Activated T-cell treated with anti-CD3 and anti-CD28 coated beads, Interleukin-2, amount 50 U/mL, for 72 hours (primary cell): ENCODE measurements at regions not wholly inside any gene's neighbourhood (a gene's known extent, or its start where the extent isn't known, plus 50 kb on each side); places are given as distances from the start of the nearest gene placed in this dataset.

Experiments used
- ATAC-seq, 2 donors: fragments of 150-1000 bp; cut with Tn5 transposase; replicated peaks in 1 of 2; 2 replicates each; pipeline ENCODE4 v1.10.0; 2021; ENCODE audit warnings: moderate library complexity in 2 of 2, mild to moderate bottlenecking in 1 of 2
- DNase-seq, 2 donors: peaks; one replicate each; pipeline ENCODE4 v3.0.0; 2021 to 2022; ENCODE audit warnings: mixed read lengths in 1 of 2
- H3K27ac Mint-ChIP-seq: one replicate; pipeline ENCODE4 v1.8.0; 2022; ENCODE audit warnings: mild to moderate bottlenecking, moderate library complexity, mixed read lengths
- H3K27me3 Mint-ChIP-seq: one replicate; pipeline ENCODE4 v1.8.0; 2022; ENCODE audit warnings: low read depth, mixed read lengths
- H3K36me3 Mint-ChIP-seq, 2 donors: one replicate each; pipeline ENCODE4 v1.8.0; 2022; ENCODE audit warnings: mixed read lengths in 2 of 2, mild to moderate bottlenecking in 1 of 2; ENCODE audit not compliant: insufficient read depth in 2 of 2
- H3K4me1 Mint-ChIP-seq: one replicate; pipeline ENCODE4 v1.8.0; 2022; ENCODE audit warnings: low read depth, mixed read lengths
- H3K4me3 Mint-ChIP-seq, 2 donors: one replicate each; pipeline ENCODE4 v1.8.0; 2022; ENCODE audit warnings: mild to moderate bottlenecking in 2 of 2, mixed read lengths in 2 of 2, moderate library complexity in 2 of 2
- H3K9me3 Mint-ChIP-seq, 2 donors: one replicate each; pipeline ENCODE4 v1.8.0; 2022; ENCODE audit warnings: mixed read lengths in 2 of 2

GRCh38 chr4:96342790-96343455 lies 503.0 kb downstream of the PDHA2 start:
- ATAC-seq: no peak
- Mint-ChIP-seq H3K9me3 (no peaks in the 10 kb centered on the region), H3K4me1 (no peaks in the 10 kb centered on the region), H3K36me3 (no peaks in the 10 kb centered on the region), H3K4me3 (no peak overlapping the region), H3K27me3 (no peaks in the 10 kb centered on the region), H3K27ac (no peak overlapping the region)
- no peak for DNase-seq

GRCh38 chr4:96343836-96344235 lies 503.9 kb downstream of the PDHA2 start:
- H3K4me3 Mint-ChIP-seq: no peak overlapping the region
- H3K36me3 Mint-ChIP-seq: no peaks in the 10 kb centered on the region
- no peaks in the 10 kb centered on the region for H3K4me1 Mint-ChIP-seq
- no peak for DNase-seq
- no peak for ATAC-seq
- H3K9me3 Mint-ChIP-seq: no peaks in the 10 kb centered on the region
- no peak overlapping the region for H3K27ac Mint-ChIP-seq
- H3K27me3 Mint-ChIP-seq: no peaks in the 10 kb centered on the region

- no peak overlapping the region for H3K27ac Mint-ChIP-seq
Measured at GRCh38 chr4:96347582-96347981, 507.7 kb downstream of the PDHA2 start.

GRCh38 chr4:96352051-96352517 lies 512.2 kb downstream of the PDHA2 start:
- no peak for ATAC-seq
- no peak overlapping the region for H3K4me3 Mint-ChIP-seq
- no peak overlapping the region for H3K27ac Mint-ChIP-seq
- H3K36me3 Mint-ChIP-seq: no peaks in the 10 kb centered on the region
- H3K27me3 Mint-ChIP-seq: no peaks in the 10 kb centered on the region
- DNase-seq: peak; percentile 3
- H3K4me1 Mint-ChIP-seq: no peaks in the 10 kb centered on the region
- H3K9me3 Mint-ChIP-seq: no peaks in the 10 kb centered on the region

More at GRCh38 chr4:96347582-96347981, 507.7 kb downstream of the PDHA2 start:
- DNase-seq (no peak), ATAC-seq (no peak)
- H3K27me3 Mint-ChIP-seq: no peaks in the 10 kb centered on the region
- no peaks in the 10 kb centered on the region for H3K36me3 Mint-ChIP-seq
- H3K4me1 Mint-ChIP-seq: no peaks in the 10 kb centered on the region
- no peaks in the 10 kb centered on the region for H3K9me3 Mint-ChIP-seq
- H3K4me3 Mint-ChIP-seq: no peak overlapping the region

GRCh38 chr4:96354036-96354712 lies 514.3 kb downstream of the PDHA2 start:
- no peak overlapping the region for H3K27ac Mint-ChIP-seq
- H3K9me3 Mint-ChIP-seq: no peaks in the 10 kb centered on the region
- no peak overlapping the region for H3K4me3 Mint-ChIP-seq
- no peak for ATAC-seq
- H3K27me3 Mint-ChIP-seq: no peaks in the 10 kb centered on the region
- no peaks in the 10 kb centered on the region for H3K36me3 Mint-ChIP-seq
- H3K4me1 Mint-ChIP-seq: no peaks in the 10 kb centered on the region
- DNase-seq: no peak

- no peaks in the 10 kb centered on the region for H3K36me3 Mint-ChIP-seq
- H3K4me3 Mint-ChIP-seq: no peak overlapping the region
- ATAC-seq (no peak), DNase-seq (no peak)
- H3K27me3 Mint-ChIP-seq: no peaks in the 10 kb centered on the region
- no peak overlapping the region for H3K27ac Mint-ChIP-seq
- H3K9me3 Mint-ChIP-seq: no peaks in the 10 kb centered on the region
- H3K4me1 Mint-ChIP-seq: no peaks in the 10 kb centered on the region
Measured at GRCh38 chr4:96355414-96355813, 515.5 kb downstream of the PDHA2 start.

- Mint-ChIP-seq H3K4me3 (no peak overlapping the region), H3K27me3 (no peaks in the 10 kb centered on the region), H3K9me3 (no peaks in the 10 kb centered on the region), H3K27ac (no peak overlapping the region), H3K36me3 (no peaks in the 10 kb centered on the region), H3K4me1 (no peaks in the 10 kb centered on the region)
- no peak for ATAC-seq
- DNase-seq: no peak
Measured at GRCh38 chr4:96356591-96357370, 516.9 kb downstream of the PDHA2 start.

GRCh38 chr4:96366632-96367031 lies 526.7 kb downstream of the PDHA2 start:
- Mint-ChIP-seq H3K36me3 (no peaks in the 10 kb centered on the region), H3K4me3 (no peak overlapping the region), H3K4me1 (no peaks in the 10 kb centered on the region), H3K9me3 (peaks cover 3 to 4% of the 10 kb centered on the region in 2 donors), H3K27ac (no peak overlapping the region), H3K27me3 (no peaks in the 10 kb centered on the region)
- ATAC-seq: no peak
- DNase-seq: no peak

- Mint-ChIP-seq H3K27me3 (no peaks in the 10 kb centered on the region), H3K36me3 (no peaks in the 10 kb centered on the region), H3K9me3 (peaks cover 3 to 7% of the 10 kb centered on the region in 2 donors), H3K4me3 (no peak overlapping the region), H3K4me1 (no peaks in the 10 kb centered on the region), H3K27ac (no peak overlapping the region)
- ATAC-seq (no peak), DNase-seq (no peak)
Measured at GRCh38 chr4:96375367-96375766, 535.5 kb downstream of the PDHA2 start.

- H3K27ac Mint-ChIP-seq: no peak overlapping the region
- H3K4me3 Mint-ChIP-seq: no peak overlapping the region
- DNase-seq: no peak
- H3K4me1 Mint-ChIP-seq: no peaks in the 10 kb centered on the region
- H3K36me3 Mint-ChIP-seq: no peaks in the 10 kb centered on the region
- no peaks in the 10 kb centered on the region for H3K27me3 Mint-ChIP-seq
- ATAC-seq: no peak
- H3K9me3 Mint-ChIP-seq: peaks cover 0 to 1% of the 10 kb centered on the region in 2 donors
Measured at GRCh38 chr4:96379524-96379923, 539.6 kb downstream of the PDHA2 start.

- Mint-ChIP-seq H3K36me3 (no peaks in the 10 kb centered on the region), H3K9me3 (no peaks in the 10 kb centered on the region), H3K4me1 (no peaks in the 10 kb centered on the region), H3K27me3 (no peaks in the 10 kb centered on the region), H3K4me3 (no peak overlapping the region), H3K27ac (no peak overlapping the region)
- DNase-seq (no peak), ATAC-seq (no peak)
Measured at GRCh38 chr4:96380106-96380505, 540.2 kb downstream of the PDHA2 start.

- Mint-ChIP-seq H3K27ac (no peak overlapping the region), H3K4me1 (no peaks in the 10 kb centered on the region), H3K36me3 (no peaks in the 10 kb centered on the region), H3K9me3 (no peaks in the 10 kb centered on the region), H3K27me3 (no peaks in the 10 kb centered on the region), H3K4me3 (no peak overlapping the region)
- no peak for ATAC-seq
- no peak for DNase-seq
Measured at GRCh38 chr4:96383349-96383748, 543.5 kb downstream of the PDHA2 start.

- H3K27ac Mint-ChIP-seq: no peak overlapping the region
- no peaks in the 10 kb centered on the region for H3K36me3 Mint-ChIP-seq
- DNase-seq (no peak), ATAC-seq (no peak)
- H3K4me3 Mint-ChIP-seq: no peak overlapping the region
- H3K9me3 Mint-ChIP-seq: peaks cover 4 to 5% of the 10 kb centered on the region in 2 donors
- no peaks in the 10 kb centered on the region for H3K4me1 Mint-ChIP-seq
- no peaks in the 10 kb centered on the region for H3K27me3 Mint-ChIP-seq
Measured at GRCh38 chr4:96389770-96390169, 549.9 kb downstream of the PDHA2 start.
